ENCODE measurements at regions not wholly inside any gene's neighbourhood (a gene's known extent, or its start where the extent isn't known, plus 50 kb on each side); places are given as distances from the start of the nearest gene placed in this dataset.

DNA sequence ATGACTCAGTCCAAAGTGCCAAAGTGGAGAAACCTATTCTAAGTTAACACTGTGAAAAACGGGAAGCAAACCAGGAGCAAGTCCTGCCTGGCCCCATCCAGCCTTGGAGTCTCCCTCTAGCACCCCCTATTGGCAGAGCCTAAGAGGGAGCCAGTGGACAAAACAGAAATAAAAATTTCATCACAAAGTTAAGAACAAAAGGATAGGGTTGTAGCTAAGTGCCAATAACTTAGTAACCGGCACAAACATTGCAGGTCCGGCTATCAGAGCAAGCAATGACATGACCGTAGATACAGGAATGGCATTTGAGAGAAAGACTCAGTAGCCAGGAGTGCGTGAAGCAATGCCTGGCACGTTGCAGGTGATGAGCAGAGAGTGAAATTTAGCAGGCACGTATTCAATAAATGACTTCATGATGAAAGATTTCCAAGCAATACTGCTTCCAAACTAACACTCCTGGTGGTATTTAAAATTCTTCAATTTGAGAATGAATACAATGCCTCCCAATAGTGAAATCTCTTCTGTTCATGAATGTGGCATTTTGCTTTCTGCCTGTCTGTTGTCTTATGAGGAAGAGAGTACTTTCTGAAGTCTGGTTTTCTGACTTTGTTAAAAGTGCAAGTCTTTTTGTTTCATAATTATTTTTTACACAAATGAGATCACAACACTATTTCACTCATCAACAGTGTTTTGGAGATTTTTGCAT, 391.0 kb downstream of the OMA1 start:
- Histone ChIP-seq H3K27ac (ENCODE audit: low read length in 2 of 2) (no peak overlapping the region), H3K4me3 (ENCODE audit: control extremely low read depth in 1 of 5, extremely low read depth in 1 of 5, insufficient read depth in 1 of 5, low read depth in 2 of 5, low read length in 4 of 5) (no peak overlapping the region), H3K9ac (ENCODE audit: low read length) (no peak overlapping the region), H3K36me3 (replicated peaks in 1 of 2; ENCODE audit: control extremely low read depth in 1 of 2, control insufficient read depth in 1 of 2, extremely low read depth in 1 of 2, insufficient read depth in 2 of 2, low read length in 1 of 2) (no peaks in the 10 kb centered on the region), H3K4me2 (replicated peaks; ENCODE audit: low read depth, low read length, poor library complexity, severe bottlenecking) (no peak overlapping the region), H3K27me3 (replicated peaks in 1 of 4; ENCODE audit: control extremely low read depth in 1 of 4, control insufficient read depth in 3 of 4, insufficient read depth in 4 of 4, low read length in 3 of 4) (no peaks in the 10 kb centered on the region), H4K20me1 (ENCODE audit: control insufficient read depth, insufficient read depth, low read length, poor library complexity, severe bottlenecking) (no peaks in the 10 kb centered on the region), H3K4me1 (ENCODE audit: control insufficient read depth in 2 of 2, insufficient read depth in 2 of 2, low read length in 2 of 2) (no peaks in the 10 kb centered on the region), H2AFZ (ENCODE audit: insufficient read depth, low read depth, low read length, poor library complexity, severe bottlenecking) (no peak overlapping the region), H3K79me2 (ENCODE audit: control insufficient read depth, insufficient read depth, low read length) (no peaks in the 10 kb centered on the region), H3K9me3 (ENCODE audit: control extremely low read depth in 1 of 3, control insufficient read depth in 2 of 3, insufficient read depth in 1 of 3, low read length in 2 of 3) (no peaks in the 10 kb centered on the region)
- Mint-ChIP-seq H3K4me1 (peaks cover 2% of the 10 kb centered on the region), H3K4me3 (no peak overlapping the region), H3K27me3 (peaks cover 3% of the 10 kb centered on the region), H3K27ac (no peak overlapping the region), H3K9me3 (ENCODE audit: insufficient read depth) (no peaks in the 10 kb centered on the region)
- DNase-seq (no peak), ATAC-seq (ENCODE audit: low read depth) (no peak)
- TF ChIP-seq, protein P1, sequence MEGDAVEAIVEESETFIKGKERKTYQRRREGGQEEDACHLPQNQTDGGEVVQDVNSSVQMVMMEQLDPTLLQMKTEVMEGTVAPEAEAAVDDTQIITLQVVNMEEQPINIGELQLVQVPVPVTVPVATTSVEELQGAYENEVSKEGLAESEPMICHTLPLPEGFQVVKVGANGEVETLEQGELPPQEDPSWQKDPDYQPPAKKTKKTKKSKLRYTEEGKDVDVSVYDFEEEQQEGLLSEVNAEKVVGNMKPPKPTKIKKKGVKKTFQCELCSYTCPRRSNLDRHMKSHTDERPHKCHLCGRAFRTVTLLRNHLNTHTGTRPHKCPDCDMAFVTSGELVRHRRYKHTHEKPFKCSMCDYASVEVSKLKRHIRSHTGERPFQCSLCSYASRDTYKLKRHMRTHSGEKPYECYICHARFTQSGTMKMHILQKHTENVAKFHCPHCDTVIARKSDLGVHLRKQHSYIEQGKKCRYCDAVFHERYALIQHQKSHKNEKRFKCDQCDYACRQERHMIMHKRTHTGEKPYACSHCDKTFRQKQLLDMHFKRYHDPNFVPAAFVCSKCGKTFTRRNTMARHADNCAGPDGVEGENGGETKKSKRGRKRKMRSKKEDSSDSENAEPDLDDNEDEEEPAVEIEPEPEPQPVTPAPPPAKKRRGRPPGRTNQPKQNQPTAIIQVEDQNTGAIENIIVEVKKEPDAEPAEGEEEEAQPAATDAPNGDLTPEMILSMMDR (IDR thresholded peaks at IDR 0.05) = no peak
- TF ChIP-seq EZH2 (IDR thresholded peaks at IDR 0.05; ENCODE audit: borderline replicate concordance, insufficient read depth, low read depth, low read length, poor library complexity, severe bottlenecking) = no peak
- intact Hi-C loops (cut with micrococcal nuclease) = no loop called here
- ChIA-PET CTCF (no interaction called here), POLR2A (no interaction called here)
- 77% methylated on average over 3 of the region's 7 CpGs for WGBS (ENCODE audit: insufficient coverage)

DNA sequence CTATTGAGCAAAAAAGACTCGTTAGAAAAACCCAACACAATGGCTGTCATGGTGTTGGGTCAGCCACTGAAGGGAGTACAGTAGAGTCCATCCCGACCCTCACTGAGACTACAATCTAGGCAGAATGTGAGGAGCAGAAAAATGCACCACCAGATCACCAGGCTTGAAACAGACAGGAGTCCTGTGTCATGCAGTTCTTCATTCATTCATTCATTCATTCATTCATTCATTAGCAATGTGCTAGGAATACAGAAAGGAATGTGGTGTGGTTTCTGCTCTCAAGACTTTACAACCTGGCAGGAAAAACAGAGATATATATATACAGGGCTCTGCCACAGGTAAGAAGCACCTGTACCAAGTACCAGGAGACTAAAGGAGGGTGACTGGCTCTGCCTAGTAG, 392.3 kb downstream of the OMA1 start:
- Histone ChIP-seq H3K79me2 (ENCODE audit: control insufficient read depth, insufficient read depth, low read length) (no peaks in the 10 kb centered on the region), H3K4me1 (ENCODE audit: control insufficient read depth in 2 of 2, insufficient read depth in 2 of 2, low read length in 2 of 2) (no peaks in the 10 kb centered on the region), H3K36me3 (replicated peaks in 1 of 2; ENCODE audit: control extremely low read depth in 1 of 2, control insufficient read depth in 1 of 2, extremely low read depth in 1 of 2, insufficient read depth in 2 of 2, low read length in 1 of 2) (no peaks in the 10 kb centered on the region), H4K20me1 (ENCODE audit: control insufficient read depth, insufficient read depth, low read length, poor library complexity, severe bottlenecking) (no peaks in the 10 kb centered on the region), H3K9ac (ENCODE audit: low read length) (no peak overlapping the region), H3K27me3 (replicated peaks in 1 of 4; ENCODE audit: control extremely low read depth in 1 of 4, control insufficient read depth in 3 of 4, insufficient read depth in 4 of 4, low read length in 3 of 4) (no peaks in the 10 kb centered on the region), H3K9me3 (ENCODE audit: control extremely low read depth in 1 of 3, control insufficient read depth in 2 of 3, insufficient read depth in 1 of 3, low read length in 2 of 3) (no peaks in the 10 kb centered on the region), H3K27ac (ENCODE audit: low read length in 2 of 2) (no peak overlapping the region), H2AFZ (ENCODE audit: insufficient read depth, low read depth, low read length, poor library complexity, severe bottlenecking) (no peak overlapping the region), H3K4me2 (replicated peaks; ENCODE audit: low read depth, low read length, poor library complexity, severe bottlenecking) (no peak overlapping the region), H3K4me3 (ENCODE audit: control extremely low read depth in 1 of 5, extremely low read depth in 1 of 5, insufficient read depth in 1 of 5, low read depth in 2 of 5, low read length in 4 of 5) (no peak overlapping the region)
- Mint-ChIP-seq H3K27ac (no peak overlapping the region), H3K9me3 (ENCODE audit: insufficient read depth) (no peaks in the 10 kb centered on the region), H3K4me1 (peaks cover 2% of the 10 kb centered on the region), H3K4me3 (no peak overlapping the region), H3K27me3 (peaks cover 3% of the 10 kb centered on the region)
- POLR2A ChIA-PET = no interaction called here
- ATAC-seq (ENCODE audit: low read depth) (no peak), DNase-seq (no peak)
- WGBS (ENCODE audit: insufficient coverage) = 100% methylated on average over 2 of the region's 2 CpGs
- intact Hi-C loops (cut with micrococcal nuclease) = no loop called here
- CTCF ChIA-PET = no interaction called here
- TF ChIP-seq EZH2 (IDR thresholded peaks at IDR 0.05; ENCODE audit: borderline replicate concordance, insufficient read depth, low read depth, low read length, poor library complexity, severe bottlenecking) = no peak
- TF ChIP-seq, protein P1 (IDR thresholded peaks at IDR 0.05) = no peak
